IPS-18a (cell line): ENCODE measurements at regions not wholly inside any gene's neighbourhood (a gene's known extent, or its start where the extent isn't known, plus 50 kb on each side); places are given as distances from the start of the nearest gene placed in this dataset.

Source experiments
- H3K27ac ChIP-seq: one replicate; pipeline ENCODE4 v1.5.1; 2013; ENCODE audit warnings: low read length
- H3K27me3 ChIP-seq: one replicate; pipeline ENCODE4 v1.6.1; 2013; ENCODE audit warnings: mild to moderate bottlenecking, low read length; ENCODE audit not compliant: control insufficient read depth, insufficient read depth
- H3K36me3 ChIP-seq: one replicate; pipeline ENCODE4 v1.6.1; 2013; ENCODE audit warnings: low read depth, low read length; ENCODE audit not compliant: control insufficient read depth
- H3K4me1 ChIP-seq: one replicate; pipeline ENCODE4 v1.6.1; 2013; ENCODE audit warnings: low read depth, low read length; ENCODE audit not compliant: control insufficient read depth
- H3K4me3 ChIP-seq: one replicate; pipeline ENCODE4 v1.5.1; 2013; ENCODE audit warnings: low read length
- H3K9ac ChIP-seq: one replicate; pipeline ENCODE4 v1.6.1; 2013; ENCODE audit warnings: mild to moderate bottlenecking, low read length, moderate library complexity
- H3K9me3 ChIP-seq: one replicate; pipeline ENCODE4 v1.6.1; 2013; ENCODE audit warnings: low read depth, low read length; ENCODE audit not compliant: control insufficient read depth

GRCh38 chr2:126796931-126797621 lies 101.6 kb upstream of the TEX51 start:
- Histone ChIP-seq H3K27ac (no peak overlapping the region), H3K9ac (no peak overlapping the region), H3K4me3 (no peak overlapping the region), H3K27me3 (no peaks in the 10 kb centered on the region), H3K4me1 (peaks cover 3% of the 10 kb centered on the region), H3K9me3 (no peaks in the 10 kb centered on the region), H3K36me3 (no peaks in the 10 kb centered on the region)

GRCh38 chr2:126797622-126798275 lies 100.9 kb upstream of the TEX51 start:
- H3K9me3 ChIP-seq: no peaks in the 10 kb centered on the region
- H3K4me1 ChIP-seq: peaks cover 3% of the 10 kb centered on the region
- H3K36me3 ChIP-seq: no peaks in the 10 kb centered on the region
- H3K4me3 ChIP-seq: no peak overlapping the region
- H3K27me3 ChIP-seq: no peaks in the 10 kb centered on the region
- H3K9ac ChIP-seq: no peak overlapping the region
- H3K27ac ChIP-seq: no peak overlapping the region

DNA sequence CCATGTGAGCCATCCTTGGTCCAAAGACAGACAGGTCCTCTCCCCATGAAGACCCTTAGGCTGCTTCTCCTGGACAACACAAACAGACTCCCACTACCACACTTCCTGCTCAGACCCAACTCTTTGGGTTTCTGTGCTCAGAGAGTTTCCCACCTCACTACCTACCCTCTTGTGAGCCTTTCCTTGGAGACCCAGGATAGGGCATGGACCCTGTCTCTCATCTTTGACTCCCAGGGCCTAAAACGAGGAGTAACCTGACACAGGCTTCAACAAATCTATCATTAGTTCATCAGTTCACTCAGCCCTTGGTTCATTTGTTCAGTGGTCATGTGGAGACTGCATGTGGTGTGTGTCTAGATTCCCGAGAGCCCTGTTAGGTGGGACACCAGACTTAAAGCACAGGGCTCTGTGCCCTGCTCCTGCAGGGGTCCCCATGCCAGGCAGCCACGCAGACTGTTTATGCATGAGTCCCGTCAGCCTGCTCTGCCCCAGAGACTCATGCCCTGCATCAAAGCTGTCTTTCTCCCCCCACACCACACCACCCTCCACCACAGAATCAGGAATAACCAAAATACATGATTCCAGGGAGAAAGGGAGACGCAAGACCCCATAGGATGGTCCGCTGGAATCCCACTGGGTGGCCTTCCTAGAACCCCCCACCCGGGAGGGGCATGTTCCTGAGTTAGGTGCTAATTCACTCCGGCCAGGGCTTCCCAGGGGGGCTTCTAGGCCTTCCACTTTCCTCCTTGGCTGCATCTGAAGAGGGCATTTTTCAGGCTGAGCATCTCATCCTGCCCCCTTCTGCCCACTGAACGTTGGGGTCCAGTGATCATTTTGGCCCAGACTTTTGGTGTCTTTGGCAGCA lies 100.2 kb upstream of the TEX51 start:
- no peaks in the 10 kb centered on the region for H3K27me3 ChIP-seq
- H3K27ac ChIP-seq: no peak overlapping the region
- H3K36me3 ChIP-seq: no peaks in the 10 kb centered on the region
- H3K4me3 ChIP-seq: no peak overlapping the region
- H3K4me1 ChIP-seq: peaks cover 1% of the 10 kb centered on the region
- H3K9ac ChIP-seq: no peak overlapping the region
- H3K9me3 ChIP-seq: no peaks in the 10 kb centered on the region

GRCh38 chr2:126799301-126799700 lies 99.4 kb upstream of the TEX51 start:
- Histone ChIP-seq H3K9me3 (no peaks in the 10 kb centered on the region), H3K4me1 (no peaks in the 10 kb centered on the region), H3K27me3 (no peaks in the 10 kb centered on the region)

GRCh38 chr2:126801473-126801872 lies 97.2 kb upstream of the TEX51 start:
- no peaks in the 10 kb centered on the region for H3K9me3 ChIP-seq
- no peaks in the 10 kb centered on the region for H3K27me3 ChIP-seq
- no peaks in the 10 kb centered on the region for H3K36me3 ChIP-seq
- no peaks in the 10 kb centered on the region for H3K4me1 ChIP-seq
- no peak overlapping the region for H3K27ac ChIP-seq
- no peak overlapping the region for H3K4me3 ChIP-seq
- no peak overlapping the region for H3K9ac ChIP-seq

More at GRCh38 chr2:126799301-126799700, 99.4 kb upstream of the TEX51 start:
- Histone ChIP-seq H3K4me3 (no peak overlapping the region), H3K36me3 (no peaks in the 10 kb centered on the region), H3K9ac (no peak overlapping the region), H3K27ac (no peak overlapping the region)

- no peaks in the 10 kb centered on the region for H3K27me3 ChIP-seq
- no peaks in the 10 kb centered on the region for H3K4me1 ChIP-seq
- no peaks in the 10 kb centered on the region for H3K36me3 ChIP-seq
- H3K9me3 ChIP-seq: no peaks in the 10 kb centered on the region
- H3K4me3 ChIP-seq: no peak overlapping the region
- H3K9ac ChIP-seq: no peak overlapping the region
- no peak overlapping the region for H3K27ac ChIP-seq
Measured at GRCh38 chr2:126802316-126802715, 96.4 kb upstream of the TEX51 start.

DNA sequence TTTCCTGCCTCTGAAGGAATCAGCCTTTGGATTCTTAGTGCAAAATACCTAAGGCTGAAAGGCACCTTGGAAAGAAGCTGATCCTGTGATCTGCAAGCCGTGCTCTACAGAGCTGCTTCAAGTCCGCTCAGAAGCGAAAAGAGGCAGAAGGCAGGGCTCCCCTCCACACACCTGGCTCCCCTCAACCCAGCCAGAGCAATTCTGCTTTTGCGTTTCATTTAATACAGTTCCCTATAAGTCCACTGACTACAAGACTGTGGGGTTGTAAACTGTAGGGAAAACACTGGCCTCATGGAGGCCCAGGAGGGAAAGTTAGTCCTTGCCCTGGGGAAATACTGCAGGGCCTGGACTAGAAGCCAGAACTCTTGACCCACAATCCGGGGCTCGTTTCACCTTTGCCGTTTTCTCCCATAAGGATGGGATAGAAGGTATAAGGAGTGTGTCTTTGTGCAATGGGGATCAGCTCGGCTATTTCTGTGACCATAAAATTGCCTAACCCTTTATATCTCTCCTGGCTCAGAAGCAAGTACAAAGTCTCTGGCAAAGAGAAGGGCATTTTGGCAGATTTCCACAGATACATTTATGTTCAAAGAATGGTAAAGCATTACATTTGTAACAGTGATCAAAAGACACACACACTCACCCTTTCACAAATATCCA lies 95.8 kb upstream of the TEX51 start:
- Histone ChIP-seq H3K36me3 (no peaks in the 10 kb centered on the region), H3K27ac (no peak overlapping the region), H3K4me3 (no peak overlapping the region), H3K9ac (no peak overlapping the region), H3K9me3 (no peaks in the 10 kb centered on the region), H3K4me1 (no peaks in the 10 kb centered on the region), H3K27me3 (no peaks in the 10 kb centered on the region)

DNA sequence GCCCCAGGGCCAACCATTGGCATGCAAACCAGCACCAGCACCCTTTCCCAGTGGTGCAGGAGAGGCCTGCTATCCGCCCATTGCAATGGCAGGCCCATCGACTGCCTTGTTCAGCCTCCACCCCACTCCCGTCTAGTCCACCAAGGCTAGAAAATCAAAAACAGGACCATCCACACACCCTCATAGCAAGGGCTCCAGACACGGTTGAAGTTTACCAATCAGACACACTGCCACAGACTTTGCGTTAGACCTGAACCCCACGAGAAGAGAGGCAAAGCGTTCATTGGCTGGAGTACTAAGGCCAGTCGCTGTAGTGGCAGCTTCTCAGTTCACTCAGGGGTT lies 95.3 kb upstream of the TEX51 start:
- H3K9ac ChIP-seq: no peak overlapping the region
- H3K4me1 ChIP-seq: no peaks in the 10 kb centered on the region
- no peak overlapping the region for H3K27ac ChIP-seq
- H3K36me3 ChIP-seq: no peaks in the 10 kb centered on the region
- H3K4me3 ChIP-seq: no peak overlapping the region
- no peaks in the 10 kb centered on the region for H3K27me3 ChIP-seq
- no peaks in the 10 kb centered on the region for H3K9me3 ChIP-seq

GRCh38 chr2:126804347-126804746 lies 94.3 kb upstream of the TEX51 start:
- Histone ChIP-seq H3K4me1 (peaks cover 9% of the 10 kb centered on the region), H3K27ac (no peak overlapping the region), H3K36me3 (no peaks in the 10 kb centered on the region), H3K9me3 (no peaks in the 10 kb centered on the region), H3K4me3 (no peak overlapping the region), H3K27me3 (no peaks in the 10 kb centered on the region), H3K9ac (no peak overlapping the region)

DNA sequence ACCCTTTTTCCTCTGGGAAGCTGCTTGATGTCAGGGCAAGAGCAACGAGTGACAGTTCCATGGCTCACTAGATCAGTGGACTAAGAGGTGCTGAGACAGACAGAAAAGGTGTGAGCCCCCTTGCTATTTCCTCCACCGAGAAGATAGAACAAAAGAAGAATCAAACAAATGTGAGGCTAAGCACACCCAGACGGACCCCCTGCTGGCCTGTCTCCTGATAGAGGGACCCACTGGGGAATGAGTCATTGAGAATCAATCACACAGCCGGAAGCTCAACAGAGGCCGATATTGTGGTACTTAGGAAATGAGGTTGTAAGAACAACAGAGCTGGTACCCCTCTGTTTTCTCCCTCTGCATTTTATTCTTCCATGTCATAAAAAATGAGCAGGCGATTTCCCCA lies 89.8 kb upstream of the TEX51 start:
- Histone ChIP-seq H3K27ac (no peak overlapping the region), H3K9ac (no peak overlapping the region), H3K9me3 (no peaks in the 10 kb centered on the region), H3K4me3 (no peak overlapping the region), H3K27me3 (no peaks in the 10 kb centered on the region), H3K36me3 (no peaks in the 10 kb centered on the region), H3K4me1 (peaks cover 9% of the 10 kb centered on the region)

GRCh38 chr2:126809340-126809739 lies 89.3 kb upstream of the TEX51 start:
- no peak overlapping the region for H3K27ac ChIP-seq
- no peaks in the 10 kb centered on the region for H3K9me3 ChIP-seq
- no peaks in the 10 kb centered on the region for H3K27me3 ChIP-seq
- no peak overlapping the region for H3K4me3 ChIP-seq
- no peak overlapping the region for H3K9ac ChIP-seq
- peaks cover 9% of the 10 kb centered on the region for H3K4me1 ChIP-seq
- no peaks in the 10 kb centered on the region for H3K36me3 ChIP-seq
